HG02840 (cell line): ENCODE measurements at regions not wholly inside any gene's neighbourhood (a gene's known extent, or its start where the extent isn't known, plus 50 kb on each side); places are given as distances from the start of the nearest gene placed in this dataset.
"Not testable (repeated sequence)": the region's sequence is repeated elsewhere in the genome, so short reads cannot be mapped to it uniquely, and the experiment has no call there.

Experiments
- ATAC-seq: cut with Tn5 transposase; IDR thresholded peaks from one replicate; pipeline ENCODE4 v1.9.1; 2021; ENCODE audit warnings: mild to moderate bottlenecking, moderate library complexity, moderate number of reproducible peaks; ENCODE audit not compliant: unreplicated experiment, low FRiP score

DNA sequence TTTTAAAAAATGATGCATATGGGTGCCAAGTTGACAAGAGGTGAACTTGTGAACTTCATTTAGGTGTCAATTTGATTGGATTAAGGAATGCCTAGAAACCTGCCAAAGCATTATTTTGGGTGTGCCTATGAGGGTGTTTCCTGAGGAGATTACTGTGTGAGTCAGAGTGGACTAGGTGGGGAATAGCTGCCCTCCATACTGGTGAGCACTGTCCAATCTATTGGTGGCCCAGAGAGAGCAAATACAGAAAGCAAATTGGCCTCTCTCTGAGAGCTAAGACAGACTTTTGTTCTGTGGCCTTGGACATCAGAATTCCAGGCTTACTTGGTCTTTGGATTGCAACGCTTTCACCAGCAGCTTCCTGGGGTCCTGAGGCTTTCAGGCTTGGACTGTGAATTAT is 388.0 kb downstream of the SUCLG1 start:
- ATAC-seq = no peak

DNA sequence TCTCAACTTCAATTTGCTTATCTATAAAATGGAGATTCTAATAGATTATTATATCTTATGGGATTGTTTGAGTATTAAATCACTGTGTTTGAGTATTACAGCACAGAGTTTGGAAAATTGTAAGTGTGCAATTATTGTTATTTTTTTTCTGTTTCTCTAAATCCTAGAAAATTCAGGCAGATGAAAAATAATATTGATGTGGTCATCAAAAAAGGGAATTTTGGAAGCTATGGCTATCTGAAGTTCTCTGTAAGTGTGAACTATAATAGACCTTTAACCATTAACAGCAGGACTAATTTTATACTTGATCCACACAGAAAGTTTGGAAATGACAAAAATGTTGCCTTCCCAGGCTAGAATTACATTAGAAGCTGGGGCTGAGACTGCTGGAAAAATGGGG is 393.2 kb downstream of the SUCLG1 start:
- no peak for ATAC-seq

DNA sequence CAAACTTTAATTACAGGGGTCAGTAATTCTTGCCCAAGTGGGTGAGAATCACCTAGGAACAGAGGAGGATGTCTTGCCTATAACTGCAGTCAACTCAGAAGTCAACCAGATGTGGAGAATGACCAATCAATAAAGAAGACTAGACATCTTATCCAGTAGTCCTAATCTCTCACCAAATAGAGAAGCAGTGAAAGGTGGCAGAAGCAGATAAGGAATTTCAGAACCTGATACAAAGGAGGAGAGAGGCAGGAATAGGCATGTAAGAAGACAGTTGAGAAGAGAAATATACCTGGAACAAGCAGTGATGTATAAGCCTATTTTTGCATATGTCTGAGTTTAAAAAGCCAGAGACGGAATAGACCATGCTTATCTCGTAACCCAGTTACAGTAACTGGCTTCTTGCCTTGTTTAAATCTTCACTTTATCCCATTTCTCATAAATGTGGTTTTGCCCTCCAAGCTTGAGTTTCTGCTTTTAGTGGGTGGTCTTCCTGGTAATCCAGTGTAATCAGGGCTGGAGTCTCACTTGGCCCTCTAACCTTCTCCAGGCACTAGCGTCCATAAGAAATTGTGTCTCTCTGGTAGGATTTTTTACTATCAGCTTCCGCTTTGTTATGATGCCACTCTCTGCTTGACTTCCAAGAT is 401.0 kb downstream of the SUCLG1 start:
- no peak for ATAC-seq

DNA sequence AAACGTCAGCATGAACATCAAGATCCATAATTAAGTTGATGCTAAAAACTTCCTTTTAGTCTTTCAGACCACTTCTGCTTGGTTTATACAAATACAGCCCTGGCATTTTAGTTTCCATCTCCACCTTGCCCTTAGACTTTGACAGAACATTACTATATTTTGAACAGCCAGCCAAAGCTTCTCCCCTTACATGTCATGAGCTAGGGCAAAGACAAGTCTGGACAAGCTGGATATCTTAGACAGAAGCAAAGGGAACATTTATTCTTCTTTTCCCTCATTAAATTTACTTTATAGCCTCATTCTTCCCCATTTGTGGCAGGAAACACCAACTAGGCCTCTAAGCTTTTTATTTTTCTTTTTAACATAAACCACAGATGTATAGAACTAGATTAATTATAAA is 403.3 kb downstream of the SUCLG1 start:
- no peak for ATAC-seq

DNA sequence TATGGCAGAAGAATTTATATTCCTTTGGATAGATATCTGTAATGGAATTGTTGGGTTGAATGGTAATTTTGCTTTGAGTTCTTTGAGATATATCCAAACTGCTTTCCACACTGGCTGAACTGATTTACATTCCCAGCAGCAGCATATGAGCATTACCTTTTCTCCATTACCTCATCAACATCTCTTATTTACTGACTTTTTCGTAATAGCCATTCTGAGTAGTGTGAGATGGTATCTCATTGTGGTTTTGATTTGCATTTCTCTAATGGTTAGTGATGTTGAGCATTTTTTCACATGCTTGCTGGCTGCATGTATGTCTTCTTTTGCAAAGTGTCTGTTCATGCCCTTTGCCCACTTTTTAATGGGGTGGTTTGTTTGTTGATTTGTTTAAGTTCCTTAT is 404.5 kb downstream of the SUCLG1 start:
- not testable (repeated sequence) for ATAC-seq

DNA sequence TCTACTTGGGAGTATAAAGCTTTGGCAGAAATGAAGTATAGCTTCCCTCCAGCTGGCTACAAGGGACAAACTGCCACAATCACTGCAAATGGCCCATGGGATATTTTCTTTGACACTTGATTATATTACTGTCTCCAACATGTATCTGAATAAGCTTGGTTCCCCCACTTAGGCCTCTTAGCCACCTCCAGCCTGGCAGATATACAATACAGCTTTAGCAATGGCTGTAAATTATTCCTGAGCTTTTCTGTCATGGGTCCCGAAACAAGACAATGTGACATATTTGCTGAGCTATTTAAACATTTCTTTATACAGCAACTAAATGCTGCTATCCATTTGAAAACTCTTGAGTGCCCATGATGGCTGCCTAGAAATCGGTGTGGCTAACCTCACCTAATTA is 406.2 kb downstream of the SUCLG1 start:
- ATAC-seq = no peak

GRCh38 chr2:84052043-84052442 is 407.0 kb downstream of the SUCLG1 start:
- no peak for ATAC-seq

- no peak for ATAC-seq
These were observed 410.1 kb downstream of the SUCLG1 start for GRCh38 chr2:84048964-84049363.

DNA sequence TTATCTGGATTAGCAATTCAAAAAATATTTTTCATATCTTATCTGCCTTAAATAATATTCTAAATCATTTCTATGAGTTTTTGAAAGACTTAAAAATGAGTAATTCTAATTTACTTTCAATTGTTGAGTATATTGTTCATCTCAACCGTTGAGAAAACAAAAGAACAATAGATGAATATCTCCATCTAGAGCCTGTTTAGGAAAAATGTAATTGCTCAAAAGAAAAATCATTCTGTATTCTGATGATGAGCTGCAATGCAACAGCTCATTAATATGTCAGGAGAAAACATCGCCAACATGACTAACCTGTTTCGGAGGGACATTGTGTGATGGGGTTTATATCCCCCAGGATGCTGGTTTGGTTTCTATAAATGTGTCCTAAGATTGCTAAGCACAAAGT is 417.6 kb downstream of the SUCLG1 start:
- ATAC-seq = no peak

DNA sequence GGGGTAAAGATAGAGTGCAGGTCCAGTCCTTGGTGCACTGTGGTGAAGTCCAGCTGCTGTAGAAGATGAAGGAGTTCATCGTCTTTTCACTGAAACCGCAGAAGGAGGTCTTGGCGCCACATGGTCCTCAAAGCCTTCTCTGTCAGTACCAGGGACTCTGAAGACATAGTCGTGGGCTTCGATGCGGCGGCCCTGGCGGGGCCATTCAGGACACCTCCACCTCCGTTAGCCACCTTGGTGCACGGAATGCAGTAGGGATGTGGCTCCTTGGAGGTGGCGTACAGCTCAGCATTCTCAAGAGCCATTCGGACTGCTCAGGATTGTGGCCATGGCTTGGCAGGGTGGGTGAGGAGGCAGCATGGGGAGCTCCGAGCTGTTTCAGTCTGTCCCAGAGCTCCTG is 418.8 kb downstream of the SUCLG1 start:
- no peak for ATAC-seq

GRCh38 chr2:84038866-84039265 is 420.2 kb downstream of the SUCLG1 start:
- no peak for ATAC-seq

DNA sequence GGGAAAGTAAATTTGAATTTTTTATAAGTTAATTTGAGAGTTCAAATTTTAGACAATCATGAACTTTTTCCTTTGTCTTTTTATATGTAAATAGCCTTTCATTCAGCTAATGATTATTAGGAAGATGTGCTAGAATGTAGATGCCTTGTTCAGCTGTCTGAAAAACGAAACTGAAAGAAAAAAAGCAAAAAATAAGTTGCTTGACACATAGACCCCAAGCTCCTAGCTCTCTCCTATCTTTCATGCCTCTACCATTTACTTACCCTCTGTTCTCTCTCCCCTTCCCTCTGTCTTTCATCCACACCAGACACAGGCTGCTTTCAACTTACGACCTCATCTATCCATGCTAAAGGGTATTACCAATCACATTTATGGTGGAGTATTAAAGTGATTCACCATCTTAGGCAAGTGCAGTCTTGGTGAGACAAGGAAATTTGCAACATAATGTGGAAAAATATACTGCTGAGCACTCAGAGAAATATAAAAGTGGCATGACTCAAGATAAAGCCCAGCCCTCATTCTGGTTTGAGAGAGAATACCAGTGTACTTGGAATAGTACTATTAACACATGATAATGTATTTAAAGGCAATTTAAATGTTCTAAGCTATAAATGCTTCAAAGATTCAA is 425.6 kb downstream of the SUCLG1 start:
- ATAC-seq = no peak

DNA sequence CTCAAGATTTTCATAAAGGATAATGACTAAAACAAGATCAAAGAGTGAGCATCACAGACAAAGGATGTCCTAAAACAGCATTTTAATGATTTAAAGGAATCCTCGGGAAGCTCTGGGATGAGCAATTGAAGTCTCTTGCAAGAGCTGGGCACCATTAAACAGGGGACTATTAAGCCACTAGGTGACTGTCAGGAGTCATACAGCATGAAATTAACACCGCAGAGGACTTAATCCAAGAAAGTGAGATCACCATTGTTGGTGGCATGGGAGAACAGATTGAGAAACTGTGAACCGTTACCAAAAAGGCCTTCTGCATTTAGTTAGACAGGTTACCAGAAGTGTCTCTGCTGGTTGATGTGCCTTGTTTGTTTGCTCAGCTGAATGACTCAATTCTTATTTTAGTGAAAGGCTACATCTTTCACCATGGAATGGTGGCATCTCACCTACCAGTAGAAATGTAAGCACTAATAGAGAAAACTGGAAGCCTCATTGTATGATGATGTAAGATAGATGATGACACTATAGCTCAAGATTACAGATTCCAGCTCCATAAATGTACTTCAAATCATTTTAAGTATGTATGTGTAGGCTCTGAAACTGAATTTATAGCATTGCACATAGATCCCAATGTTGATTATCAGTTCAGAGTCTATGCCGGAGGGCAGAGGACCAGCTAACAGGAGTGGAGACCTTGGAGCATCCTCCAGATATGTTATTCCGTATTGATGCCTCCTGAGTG is 427.6 kb downstream of the SUCLG1 start:
- no peak for ATAC-seq

- no peak for ATAC-seq
These were observed 429.0 kb downstream of the SUCLG1 start for GRCh38 chr2:84029903-84030575.

DNA sequence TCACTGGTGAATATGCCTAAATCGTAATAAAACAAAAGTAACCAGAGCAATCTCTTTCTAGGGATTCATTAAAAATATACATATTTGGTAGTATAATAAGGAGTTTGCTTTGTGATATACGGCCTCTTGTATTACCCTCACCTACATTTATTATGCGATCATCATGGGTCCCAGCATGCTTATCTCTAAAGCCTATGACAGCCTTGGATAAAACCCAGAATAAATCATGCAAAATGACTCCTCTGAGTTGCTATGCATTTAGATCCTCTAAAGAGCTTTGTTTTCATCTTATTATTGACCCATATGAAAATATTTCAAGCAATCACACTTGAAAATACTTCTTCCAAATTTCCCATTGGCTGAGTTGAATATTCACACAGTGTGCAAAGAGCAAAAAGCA is 432.3 kb downstream of the SUCLG1 start:
- no peak for ATAC-seq

DNA sequence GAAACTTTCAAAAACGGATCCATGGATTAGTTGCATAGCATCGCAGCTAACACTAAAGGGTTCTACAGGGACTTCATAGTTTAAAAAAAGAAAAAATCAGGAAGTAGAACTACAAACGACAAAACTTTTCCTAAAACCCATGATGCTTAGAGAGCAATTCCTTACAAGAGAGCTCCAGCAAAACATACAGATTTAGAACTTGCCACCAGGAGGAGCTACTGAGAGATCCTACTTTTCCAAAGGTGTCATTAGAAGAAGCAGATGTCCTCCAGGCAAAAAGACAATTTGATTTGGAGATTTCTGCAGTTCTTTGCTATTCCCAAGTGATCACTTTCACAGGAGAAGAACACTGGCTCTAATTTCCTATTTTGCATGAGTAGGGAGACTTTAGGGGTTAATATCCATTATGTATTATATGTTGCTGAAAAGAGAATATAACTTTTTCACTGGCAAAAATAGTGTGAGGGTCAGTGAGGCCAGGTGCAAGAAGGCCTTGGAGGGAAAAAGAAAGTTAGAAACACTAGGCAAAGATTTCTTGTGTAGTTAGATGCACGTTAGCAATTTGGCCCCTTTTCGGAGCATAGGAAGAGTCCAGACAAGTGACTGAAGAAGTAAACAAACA is 436.2 kb downstream of the SUCLG1 start:
- no peak for ATAC-seq

DNA sequence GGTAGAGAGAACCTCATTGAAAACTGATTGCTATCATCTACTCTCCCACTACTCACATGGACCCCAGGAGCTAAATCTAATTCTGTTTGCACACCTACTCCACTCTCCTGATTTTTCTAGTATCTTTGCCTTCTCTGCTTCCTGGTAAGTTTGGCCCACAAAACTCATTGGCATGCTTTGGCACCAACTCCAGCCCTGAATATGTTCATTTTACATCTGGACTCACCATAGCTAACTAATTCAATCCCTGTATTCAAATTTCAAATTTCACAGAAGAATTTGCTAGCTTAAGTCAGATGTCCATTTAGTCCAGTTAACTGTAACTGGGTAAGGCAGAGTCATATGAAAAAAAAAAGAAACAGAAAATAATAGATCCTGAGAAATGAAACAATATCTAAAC is 442.1 kb downstream of the SUCLG1 start:
- no peak for ATAC-seq

DNA sequence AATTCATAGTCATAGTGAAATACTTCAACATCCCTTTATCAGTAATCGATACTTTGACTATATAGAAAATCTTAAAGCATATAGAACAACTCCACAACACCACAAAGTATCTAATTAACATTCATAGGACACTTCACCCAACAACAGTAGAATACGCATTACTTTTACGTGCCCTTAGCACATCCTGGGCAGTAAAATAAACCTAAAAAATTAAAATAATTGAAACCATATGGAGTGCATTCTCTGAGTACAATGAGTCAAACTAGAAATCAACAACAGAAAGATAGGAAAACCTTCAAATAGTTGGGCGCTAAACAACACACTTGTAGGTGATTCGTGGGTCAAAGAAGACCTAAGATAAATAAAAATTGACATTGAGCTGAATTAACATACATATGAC is 442.9 kb downstream of the SUCLG1 start:
- no peak for ATAC-seq

DNA sequence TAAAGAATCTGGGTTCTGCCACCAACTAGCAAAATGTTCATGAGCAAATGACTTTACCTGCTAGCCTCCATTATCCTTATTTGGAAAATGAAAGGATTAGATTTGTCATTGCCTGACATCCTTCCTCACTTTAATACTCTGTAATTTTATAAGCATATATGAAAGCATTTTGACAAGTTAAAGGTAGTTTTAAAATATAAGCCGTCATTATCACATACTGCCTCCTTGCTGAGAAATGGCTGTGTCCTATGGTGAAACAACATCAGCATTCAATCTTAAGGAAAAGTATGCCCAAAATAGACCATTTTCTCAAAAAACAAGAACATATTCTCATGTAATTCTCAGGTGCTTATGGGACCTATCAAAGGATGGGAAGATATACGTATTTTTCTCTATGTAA is 461.2 kb downstream of the SUCLG1 start:
- ATAC-seq = no peak

DNA sequence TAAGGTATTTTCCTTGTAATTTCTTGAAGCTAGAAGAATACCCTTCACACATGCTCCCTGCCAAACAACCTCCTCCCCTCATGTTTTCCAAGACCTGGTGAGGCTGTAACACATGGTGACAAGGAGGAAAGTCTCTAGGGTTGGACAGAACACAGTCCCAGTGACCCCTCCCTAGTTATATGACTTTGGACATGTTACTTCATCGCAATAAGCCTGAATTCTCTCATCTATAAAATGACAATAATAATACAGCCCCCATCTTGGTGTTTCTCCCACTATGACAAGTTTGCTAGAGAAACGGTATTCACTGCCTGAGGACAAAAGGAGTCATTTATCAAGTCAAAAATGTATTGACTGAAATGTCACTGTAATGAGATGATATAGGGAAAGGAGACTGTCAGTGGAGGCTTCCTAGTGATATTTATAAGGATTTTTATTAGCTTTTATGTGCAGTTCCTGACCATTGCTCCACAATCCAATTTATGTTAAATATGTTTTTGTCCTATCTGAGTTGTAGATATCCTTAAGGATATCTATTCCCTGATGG is 464.4 kb downstream of the SUCLG1 start:
- ATAC-seq = no peak
